GM19025 (cell line): ENCODE measurements at regions not wholly inside any gene's neighbourhood (a gene's known extent, or its start where the extent isn't known, plus 50 kb on each side); places are given as distances from the start of the nearest gene placed in this dataset.
A peak's percentile ranks its signal among the peaks of the same experiment; 100 is the strongest.

ENCODE experiments used
- ATAC-seq: cut with Tn5 transposase; IDR thresholded peaks from one replicate; pipeline ENCODE4 v1.9.1; 2021; ENCODE audit warnings: mild to moderate bottlenecking, low read depth, moderate library complexity; ENCODE audit not compliant: unreplicated experiment

GRCh38 chr3:117619805-117620204 lies 910.2 kb downstream of the TUSC7 start:
- ATAC-seq = no peak

GRCh38 chr3:117622171-117622841 lies 912.7 kb downstream of the TUSC7 start:
- no peak for ATAC-seq

- no peak for ATAC-seq
These were observed 914.8 kb downstream of the TUSC7 start for GRCh38 chr3:117624424-117624823.

- no peak for ATAC-seq
These were observed 915.6 kb downstream of the TUSC7 start for GRCh38 chr3:117625174-117625573.

- no peak for ATAC-seq
These were observed 917.0 kb downstream of the TUSC7 start for GRCh38 chr3:117626577-117626976.

- ATAC-seq = no peak
These were observed 919.3 kb downstream of the TUSC7 start for GRCh38 chr3:117628823-117629291.

- no peak for ATAC-seq
These were observed 919.9 kb downstream of the TUSC7 start for GRCh38 chr3:117629505-117629904.

- ATAC-seq = peak; percentile 61
These were observed 920.9 kb downstream of the TUSC7 start for GRCh38 chr3:117630469-117630868.

GRCh38 chr3:117630885-117631284 lies 921.3 kb downstream of the TUSC7 start:
- no peak for ATAC-seq

GRCh38 chr3:117631781-117632180 lies 922.2 kb downstream of the TUSC7 start:
- no peak for ATAC-seq

GRCh38 chr3:117632191-117632590 lies 922.6 kb downstream of the TUSC7 start:
- no peak for ATAC-seq

GRCh38 chr3:117633207-117633606 lies 923.6 kb downstream of the TUSC7 start:
- peak; percentile 31 for ATAC-seq

GRCh38 chr3:117637666-117638065 lies 928.1 kb downstream of the TUSC7 start:
- ATAC-seq = no peak

GRCh38 chr3:117644203-117644602 lies 934.6 kb downstream of the TUSC7 start:
- ATAC-seq = no peak

- ATAC-seq = peak; percentile 92
These were observed 936.1 kb downstream of the TUSC7 start for GRCh38 chr3:117645561-117646242.

- no peak for ATAC-seq
These were observed 937.9 kb downstream of the TUSC7 start for GRCh38 chr3:117647435-117647834.

- ATAC-seq = no peak
These were observed 941.7 kb downstream of the TUSC7 start for GRCh38 chr3:117651246-117651645.

- no peak for ATAC-seq
These were observed 946.8 kb downstream of the TUSC7 start for GRCh38 chr3:117656391-117656790.

- no peak for ATAC-seq
These were observed 947.7 kb downstream of the TUSC7 start for GRCh38 chr3:117657278-117657677.

- ATAC-seq = no peak
These were observed 951.6 kb downstream of the TUSC7 start for GRCh38 chr3:117660941-117661817.

GRCh38 chr3:117661818-117662095 lies 952.2 kb downstream of the TUSC7 start:
- ATAC-seq = no peak
